MM.1S (cell line): ENCODE measurements at regions not wholly inside any gene's neighbourhood (a gene's known extent, or its start where the extent isn't known, plus 50 kb on each side); places are given as distances from the start of the nearest gene placed in this dataset.

Source experiments
- EZH2 ChIP-seq: fragments of 300-600 bp; sonication (generic); optimal IDR thresholded peaks from 2 replicates; pipeline ENCODE3; 2017; ENCODE audit warnings: low read depth, mild to moderate bottlenecking, antibody characterized with exemption, low read length, mixed read lengths
- EZH2phosphoT487 ChIP-seq: fragments of 300-600 bp; sonication (generic); IDR thresholded peaks from 2 replicates; pipeline ENCODE4 v1.6.1; 2018; ENCODE audit warnings: antibody characterized with exemption, low read length
- TF ChIP-seq, protein P1 (sequence below): fragments of 300-600 bp; sonication (generic); IDR thresholded peaks from 2 replicates; pipeline ENCODE4 v1.5.1; 2016; ENCODE audit warnings: antibody characterized with exemption, low read length, mixed read lengths

DNA sequence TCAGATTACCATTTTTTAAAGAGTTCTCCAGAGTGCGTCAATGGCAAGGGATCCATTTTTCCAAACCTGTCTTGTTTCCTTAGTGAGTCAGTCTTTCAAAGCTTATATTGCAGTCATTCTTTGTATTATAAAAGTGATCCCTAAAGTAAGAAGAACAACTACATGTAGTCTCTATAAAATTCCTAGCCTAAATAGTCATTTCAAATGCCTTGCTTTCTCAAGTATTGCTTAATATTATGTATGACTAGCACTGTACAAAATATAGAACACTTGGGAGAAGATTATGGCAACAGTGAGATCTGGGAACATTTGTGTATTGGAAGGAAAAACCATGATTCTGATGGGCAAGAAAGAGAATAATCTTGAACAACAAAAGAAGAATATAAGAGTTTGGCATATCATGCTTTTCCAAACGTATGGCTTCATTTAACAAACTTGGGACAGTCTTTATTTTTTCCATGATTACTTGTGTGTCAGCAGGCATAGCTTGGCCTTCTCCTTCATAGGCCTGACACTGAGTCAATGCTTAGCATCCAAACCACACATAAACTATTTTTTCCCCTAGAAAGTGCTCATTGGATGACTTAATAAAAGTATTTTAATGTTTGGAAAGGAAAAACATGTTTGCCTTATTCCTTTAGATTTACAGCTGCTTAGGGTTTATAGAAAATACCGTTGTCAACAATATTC lies 547.4 kb downstream of the LTN1 start:
- TF ChIP-seq, protein P1, sequence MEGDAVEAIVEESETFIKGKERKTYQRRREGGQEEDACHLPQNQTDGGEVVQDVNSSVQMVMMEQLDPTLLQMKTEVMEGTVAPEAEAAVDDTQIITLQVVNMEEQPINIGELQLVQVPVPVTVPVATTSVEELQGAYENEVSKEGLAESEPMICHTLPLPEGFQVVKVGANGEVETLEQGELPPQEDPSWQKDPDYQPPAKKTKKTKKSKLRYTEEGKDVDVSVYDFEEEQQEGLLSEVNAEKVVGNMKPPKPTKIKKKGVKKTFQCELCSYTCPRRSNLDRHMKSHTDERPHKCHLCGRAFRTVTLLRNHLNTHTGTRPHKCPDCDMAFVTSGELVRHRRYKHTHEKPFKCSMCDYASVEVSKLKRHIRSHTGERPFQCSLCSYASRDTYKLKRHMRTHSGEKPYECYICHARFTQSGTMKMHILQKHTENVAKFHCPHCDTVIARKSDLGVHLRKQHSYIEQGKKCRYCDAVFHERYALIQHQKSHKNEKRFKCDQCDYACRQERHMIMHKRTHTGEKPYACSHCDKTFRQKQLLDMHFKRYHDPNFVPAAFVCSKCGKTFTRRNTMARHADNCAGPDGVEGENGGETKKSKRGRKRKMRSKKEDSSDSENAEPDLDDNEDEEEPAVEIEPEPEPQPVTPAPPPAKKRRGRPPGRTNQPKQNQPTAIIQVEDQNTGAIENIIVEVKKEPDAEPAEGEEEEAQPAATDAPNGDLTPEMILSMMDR: no peak
- TF ChIP-seq EZH2 (no peak), EZH2phosphoT487 (no peak)
